GM21576 (cell line): ENCODE measurements at regions not wholly inside any gene's neighbourhood (a gene's known extent, or its start where the extent isn't known, plus 50 kb on each side); places are given as distances from the start of the nearest gene placed in this dataset.
A peak's percentile ranks its signal among the peaks of the same experiment; 100 is the strongest.
"Not testable (repeated sequence)": the region's sequence is repeated elsewhere in the genome, so short reads cannot be mapped to it uniquely, and the experiment has no call there.

Experiments used
- ATAC-seq: cut with Tn5 transposase; IDR thresholded peaks from one replicate; pipeline ENCODE4 v1.9.1; 2021; ENCODE audit warnings: mild to moderate bottlenecking, moderate library complexity; ENCODE audit not compliant: unreplicated experiment

GRCh38 chr2:181789827-181790448 is 101.6 kb upstream of the ITPRID2 start:
- no peak for ATAC-seq

DNA sequence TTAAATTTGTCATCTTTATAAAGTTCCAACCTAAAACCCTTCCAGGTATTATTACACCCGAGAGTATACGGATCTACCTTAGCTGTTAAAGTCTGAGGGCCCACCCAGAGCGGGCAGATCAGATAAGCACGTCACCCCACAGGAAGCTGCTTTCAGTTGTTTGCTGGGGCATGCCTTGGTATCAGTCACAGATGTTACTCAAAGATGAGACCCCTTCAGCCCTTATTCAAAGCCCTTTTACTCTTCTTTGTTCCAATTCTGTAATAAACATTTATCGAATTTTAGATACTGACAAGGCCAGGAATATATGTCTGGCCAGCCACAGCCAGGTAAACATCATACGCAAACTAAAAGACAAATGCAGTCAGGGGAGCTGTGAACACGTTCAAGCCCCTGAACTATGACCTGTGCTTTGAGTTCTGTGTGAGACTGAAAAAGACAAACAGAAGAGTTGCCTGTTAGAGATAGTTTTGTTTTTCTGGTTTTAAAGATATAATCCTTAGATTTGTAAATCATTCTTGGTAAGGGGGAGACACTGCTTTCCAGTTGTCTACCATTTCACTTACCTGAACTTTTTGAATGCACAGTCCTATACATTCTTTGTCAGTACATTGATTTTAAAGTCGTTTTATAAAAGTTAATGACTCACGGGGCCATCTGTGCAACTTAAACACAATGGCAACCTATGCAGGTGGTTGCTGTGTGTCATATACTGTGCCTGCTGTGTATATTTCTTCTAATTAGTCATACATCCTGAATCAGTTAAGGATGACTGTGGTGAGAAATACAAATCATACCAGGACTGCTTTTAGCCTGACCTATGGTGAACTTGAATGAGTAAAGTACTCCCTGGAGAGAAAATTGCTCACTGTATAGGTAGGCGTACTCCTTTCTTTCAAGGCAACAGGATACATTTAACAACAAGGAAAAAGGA is 100.5 kb upstream of the ITPRID2 start:
- ATAC-seq = peak; percentile 97

- no peak for ATAC-seq
Measured at GRCh38 chr2:181792906-181793305, 98.6 kb upstream of the ITPRID2 start.

GRCh38 chr2:181798022-181798421 is 93.5 kb upstream of the ITPRID2 start:
- ATAC-seq = no peak

DNA sequence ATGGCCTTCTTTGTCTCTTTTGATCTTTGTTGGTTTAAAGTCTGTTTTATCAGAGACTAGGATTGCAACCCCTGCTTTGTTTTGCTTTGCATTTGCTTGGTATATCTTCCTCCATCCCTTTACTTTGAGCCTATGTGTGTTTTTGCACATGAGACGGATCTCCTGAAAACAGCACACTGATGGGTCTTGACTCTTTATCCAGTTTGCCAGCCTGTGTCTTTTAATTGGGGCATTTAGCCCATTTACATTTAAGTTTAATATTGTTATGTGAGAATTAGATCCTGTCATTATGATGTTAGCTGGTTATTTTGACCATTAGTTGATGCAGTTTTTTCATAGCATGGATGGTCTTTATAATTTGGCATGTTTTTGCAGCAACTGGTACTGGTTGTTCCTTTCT is 89.2 kb upstream of the ITPRID2 start:
- not testable (repeated sequence) for ATAC-seq

DNA sequence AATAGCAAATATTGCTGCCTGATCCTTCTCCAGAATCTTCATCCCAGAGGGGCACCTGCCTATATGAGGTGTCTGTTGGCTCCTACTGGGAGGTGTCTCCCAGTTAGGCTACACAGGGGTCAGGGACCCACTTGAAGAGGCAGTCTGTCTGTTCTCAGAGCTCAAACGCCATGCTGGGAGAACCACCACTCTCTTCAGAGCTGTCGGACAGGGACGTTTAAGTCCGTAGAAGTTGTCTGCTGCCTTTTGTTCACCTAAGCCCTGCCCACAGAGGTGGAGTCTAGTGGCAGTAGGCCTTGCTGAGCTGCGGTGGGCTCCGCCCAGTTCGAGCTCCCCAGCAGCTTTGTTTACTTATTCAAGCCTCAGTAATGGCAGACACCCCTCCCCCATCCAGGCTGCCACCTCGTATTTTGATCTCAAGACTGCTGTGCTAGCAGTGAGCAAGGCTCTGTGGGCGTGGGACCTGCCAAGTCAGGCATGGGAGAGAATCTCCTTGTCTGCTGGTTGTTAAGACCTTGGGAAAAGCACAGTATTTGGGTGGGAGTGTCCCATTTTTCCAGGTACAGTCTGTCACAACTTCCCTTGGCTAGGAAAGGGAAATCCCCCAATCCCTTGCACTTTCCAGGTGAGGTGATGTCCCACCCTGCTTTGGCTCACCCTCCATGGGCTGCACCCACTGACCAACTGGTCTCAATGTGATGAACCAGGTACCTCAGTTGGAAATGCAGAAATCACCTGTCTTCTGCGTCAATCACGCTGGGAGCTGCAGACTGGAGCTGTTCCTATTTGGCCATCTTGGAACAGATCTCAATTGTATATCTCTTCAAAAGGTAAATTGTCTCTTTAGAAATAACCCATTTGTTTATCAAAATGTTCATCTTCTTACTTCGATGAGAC is 87.4 kb upstream of the ITPRID2 start:
- ATAC-seq = not testable (repeated sequence)

GRCh38 chr2:181805228-181806038 is 86.1 kb upstream of the ITPRID2 start:
- ATAC-seq = no peak

- ATAC-seq = no peak
Measured at GRCh38 chr2:181806039-181806392, 85.5 kb upstream of the ITPRID2 start.

DNA sequence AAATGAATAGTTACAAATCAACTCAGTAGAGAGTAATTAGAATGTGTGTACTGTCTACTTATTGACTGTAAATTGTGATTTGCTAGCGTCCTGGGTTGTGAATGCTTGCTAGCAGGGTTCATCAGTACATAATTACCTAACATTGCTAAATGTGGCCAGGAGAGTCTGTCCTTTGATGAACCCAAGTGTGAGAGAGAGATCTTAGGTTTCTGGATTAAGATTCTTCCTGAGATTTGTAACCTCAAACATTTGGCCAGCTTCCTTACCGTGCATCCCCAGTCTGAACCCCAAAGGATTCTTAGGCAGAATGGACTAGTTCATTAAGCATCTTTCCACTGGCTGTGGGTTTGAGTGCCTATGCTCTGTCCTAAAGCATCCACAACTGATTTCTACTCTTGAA is 84.0 kb upstream of the ITPRID2 start:
- no peak for ATAC-seq

- no peak for ATAC-seq
Measured at GRCh38 chr2:181810823-181811695, 80.5 kb upstream of the ITPRID2 start.

GRCh38 chr2:181812106-181812743 is 79.3 kb upstream of the ITPRID2 start:
- ATAC-seq = no peak

DNA sequence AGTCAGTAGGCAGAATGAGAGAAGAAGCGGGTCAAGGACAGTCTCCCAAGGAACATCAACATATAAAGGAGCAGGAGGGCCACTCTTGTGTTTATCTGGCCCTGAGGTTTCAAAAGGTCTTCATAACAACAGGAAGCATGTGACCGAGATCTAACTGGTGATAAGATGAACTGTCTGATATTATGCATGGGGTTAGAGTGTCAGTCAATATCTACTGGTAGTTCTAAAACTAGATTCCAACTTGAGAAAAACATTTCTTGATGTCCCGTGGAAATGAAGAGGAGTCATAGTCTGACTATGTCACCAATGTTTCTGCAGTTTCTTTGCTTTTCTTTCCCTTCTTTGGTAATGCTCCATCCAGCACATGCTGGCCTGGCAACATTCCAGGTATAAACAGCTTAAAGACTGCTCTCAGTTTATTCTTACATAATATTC is 77.5 kb upstream of the ITPRID2 start:
- no peak for ATAC-seq

- ATAC-seq = no peak
Measured at GRCh38 chr2:181817509-181817908, 74.0 kb upstream of the ITPRID2 start.

DNA sequence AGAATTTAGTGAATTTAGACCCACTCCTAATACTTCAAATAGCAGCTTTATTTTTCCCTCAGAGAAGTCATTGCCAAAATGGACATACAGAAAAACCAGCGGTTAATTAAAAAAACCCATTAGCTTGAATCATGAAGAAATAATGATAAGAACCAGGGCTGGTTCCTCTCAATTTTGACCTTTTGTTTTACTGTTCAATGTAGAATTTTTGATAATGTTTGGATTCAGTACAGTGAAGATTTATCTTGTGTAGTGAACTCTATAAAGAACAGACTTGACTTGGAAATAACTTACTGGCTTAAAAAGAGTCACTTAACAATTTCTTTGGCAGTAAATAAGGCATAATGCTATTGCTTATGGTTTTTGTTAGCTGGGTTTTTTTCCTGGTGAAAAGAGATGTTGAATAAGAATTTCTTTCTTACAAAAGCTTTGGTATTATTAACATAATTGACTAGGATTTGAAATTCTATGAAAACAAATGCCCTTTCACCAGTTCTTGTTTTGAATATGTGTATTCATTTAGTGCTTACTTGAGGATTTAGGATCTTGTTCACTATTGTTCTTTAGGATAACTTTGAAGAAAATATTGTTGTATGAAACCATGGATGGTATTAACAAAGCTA is 73.4 kb upstream of the ITPRID2 start:
- no peak for ATAC-seq

- ATAC-seq = no peak
Measured at GRCh38 chr2:181818840-181819239, 72.7 kb upstream of the ITPRID2 start.

- no peak for ATAC-seq
Measured at GRCh38 chr2:181821049-181821448, 70.5 kb upstream of the ITPRID2 start.

- no peak for ATAC-seq
Measured at GRCh38 chr2:181822097-181822496, 69.4 kb upstream of the ITPRID2 start.

DNA sequence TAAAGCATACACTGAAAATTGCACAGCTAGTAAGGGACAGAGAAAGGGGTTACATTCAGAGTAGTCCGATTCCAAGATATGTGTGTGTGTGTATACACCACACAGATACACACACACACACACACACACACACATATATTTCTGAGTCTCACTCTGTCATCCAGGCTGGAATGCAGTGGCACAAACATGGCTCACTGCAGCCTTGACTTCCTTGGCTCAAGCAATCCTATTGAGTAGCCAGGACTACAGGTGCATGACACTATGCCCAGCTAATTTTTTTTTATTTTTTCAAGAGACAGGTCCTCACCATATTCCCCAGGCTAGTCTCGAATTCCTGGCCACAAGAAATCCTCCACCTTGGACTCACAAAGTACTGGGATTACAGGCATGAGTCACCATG is 68.1 kb upstream of the ITPRID2 start:
- no peak for ATAC-seq
